Left ventricle myocardium inferior (tissue), 1 donor: ENCODE measurements at regions not wholly inside any gene's neighbourhood (a gene's known extent, or its start where the extent isn't known, plus 50 kb on each side); places are given as distances from the start of the nearest gene placed in this dataset.
"Not testable (repeated sequence)": the region's sequence is repeated elsewhere in the genome, so short reads cannot be mapped to it uniquely, and the experiment has no call there.

Experiments used
- DNase-seq: peaks from one replicate; pipeline ENCODE4 v3.0.0-alpha.2; 2020
- H3K27ac ChIP-seq: fragments of 200-600 bp; replicated peaks from 2 replicates; pipeline ENCODE4 v1.8.0; 2021
- H3K27me3 ChIP-seq: fragments of 200-600 bp; 2 replicates; pipeline ENCODE4 v1.8.0; 2021; ENCODE audit warnings: low read depth
- H3K36me3 ChIP-seq: fragments of 200-600 bp; 2 replicates; pipeline ENCODE4 v1.8.0; 2021
- H3K4me1 ChIP-seq: fragments of 200-600 bp; 2 replicates; pipeline ENCODE4 v1.8.0; 2021
- H3K4me3 ChIP-seq: fragments of 200-600 bp; 2 replicates; pipeline ENCODE4 v1.8.0; 2021; ENCODE audit warnings: mild to moderate bottlenecking, moderate library complexity
- H3K9me3 ChIP-seq: fragments of 200-600 bp; replicated peaks from 2 replicates; pipeline ENCODE4 v1.8.0; 2021
- intact Hi-C: fragments of 100-400 bp; cut with micrococcal nuclease; formaldehyde crosslinking; loops from one replicate; pipeline ENCODE4 v1.11.0; 2022
- TF ChIP-seq, protein P1 (sequence below): fragments of 200-600 bp; IDR thresholded peaks from 2 replicates; pipeline ENCODE4 v1.8.0; 2021; ENCODE audit warnings: antibody characterized with exemption, mild to moderate bottlenecking, borderline replicate concordance
- donor health status: DM: no; HTN: yes; CAD: no; lungs with severe emphysema.

DNA sequence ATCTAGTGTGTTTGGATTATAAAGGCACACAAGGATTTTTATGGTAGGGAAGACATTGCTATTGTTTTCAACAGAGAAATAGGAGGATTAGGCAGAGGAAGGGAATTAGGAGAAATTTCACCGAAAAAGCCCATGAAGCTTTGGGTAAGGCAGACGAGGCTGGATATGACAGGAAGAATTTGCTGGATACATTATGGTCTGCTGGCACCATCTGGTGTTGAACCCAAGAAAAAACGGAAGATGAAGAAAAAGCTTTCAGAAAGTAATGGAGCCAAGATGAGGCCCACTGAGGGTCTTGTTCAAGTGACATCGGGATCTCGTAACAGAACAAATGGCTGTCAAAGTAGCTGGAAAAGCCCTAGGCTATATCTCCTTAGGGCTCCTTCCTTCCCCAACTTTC, 56.5 kb downstream of the OR2J2 start:
- TF ChIP-seq, protein P1, sequence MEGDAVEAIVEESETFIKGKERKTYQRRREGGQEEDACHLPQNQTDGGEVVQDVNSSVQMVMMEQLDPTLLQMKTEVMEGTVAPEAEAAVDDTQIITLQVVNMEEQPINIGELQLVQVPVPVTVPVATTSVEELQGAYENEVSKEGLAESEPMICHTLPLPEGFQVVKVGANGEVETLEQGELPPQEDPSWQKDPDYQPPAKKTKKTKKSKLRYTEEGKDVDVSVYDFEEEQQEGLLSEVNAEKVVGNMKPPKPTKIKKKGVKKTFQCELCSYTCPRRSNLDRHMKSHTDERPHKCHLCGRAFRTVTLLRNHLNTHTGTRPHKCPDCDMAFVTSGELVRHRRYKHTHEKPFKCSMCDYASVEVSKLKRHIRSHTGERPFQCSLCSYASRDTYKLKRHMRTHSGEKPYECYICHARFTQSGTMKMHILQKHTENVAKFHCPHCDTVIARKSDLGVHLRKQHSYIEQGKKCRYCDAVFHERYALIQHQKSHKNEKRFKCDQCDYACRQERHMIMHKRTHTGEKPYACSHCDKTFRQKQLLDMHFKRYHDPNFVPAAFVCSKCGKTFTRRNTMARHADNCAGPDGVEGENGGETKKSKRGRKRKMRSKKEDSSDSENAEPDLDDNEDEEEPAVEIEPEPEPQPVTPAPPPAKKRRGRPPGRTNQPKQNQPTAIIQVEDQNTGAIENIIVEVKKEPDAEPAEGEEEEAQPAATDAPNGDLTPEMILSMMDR: no peak
- Histone ChIP-seq H3K36me3 (no peaks in the 10 kb centered on the region), H3K27ac (no peak overlapping the region), H3K4me3 (no peak overlapping the region), H3K27me3 (peaks cover 18% of the 10 kb centered on the region), H3K9me3 (no peaks in the 10 kb centered on the region), H3K4me1 (no peaks in the 10 kb centered on the region)
- intact Hi-C loops: no loop called here
- DNase-seq: no peak

- peaks cover 18% of the 10 kb centered on the region for H3K27me3 ChIP-seq
- no peaks in the 10 kb centered on the region for H3K4me1 ChIP-seq
- H3K27ac ChIP-seq: no peak overlapping the region
- TF ChIP-seq, protein P1: no peak
- intact Hi-C loops: no loop called here
- H3K9me3 ChIP-seq: no peaks in the 10 kb centered on the region
- H3K36me3 ChIP-seq: no peaks in the 10 kb centered on the region
- H3K4me3 ChIP-seq: no peak overlapping the region
- DNase-seq: no peak
Measured at GRCh38 chr6:29230666-29231065, 60.0 kb downstream of the OR2J2 start.

- Histone ChIP-seq H3K27ac (no peak overlapping the region), H3K9me3 (no peaks in the 10 kb centered on the region), H3K4me3 (no peak overlapping the region), H3K27me3 (no peaks in the 10 kb centered on the region), H3K4me1 (no peaks in the 10 kb centered on the region), H3K36me3 (no peaks in the 10 kb centered on the region)
- TF ChIP-seq, protein P1: no peak
- intact Hi-C loops: no loop called here
- no peak for DNase-seq
Measured at GRCh38 chr6:29232725-29233124, 62.0 kb downstream of the OR2J2 start.

- no peak overlapping the region for H3K4me3 ChIP-seq
- no peak for DNase-seq
- TF ChIP-seq, protein P1: no peak
- no peaks in the 10 kb centered on the region for H3K4me1 ChIP-seq
- no peaks in the 10 kb centered on the region for H3K36me3 ChIP-seq
- H3K9me3 ChIP-seq: peaks cover 25% of the 10 kb centered on the region
- H3K27ac ChIP-seq: no peak overlapping the region
- intact Hi-C loops: no loop called here
- H3K27me3 ChIP-seq: no peaks in the 10 kb centered on the region
Measured at GRCh38 chr6:29236060-29236459, 65.4 kb downstream of the OR2J2 start.

DNA sequence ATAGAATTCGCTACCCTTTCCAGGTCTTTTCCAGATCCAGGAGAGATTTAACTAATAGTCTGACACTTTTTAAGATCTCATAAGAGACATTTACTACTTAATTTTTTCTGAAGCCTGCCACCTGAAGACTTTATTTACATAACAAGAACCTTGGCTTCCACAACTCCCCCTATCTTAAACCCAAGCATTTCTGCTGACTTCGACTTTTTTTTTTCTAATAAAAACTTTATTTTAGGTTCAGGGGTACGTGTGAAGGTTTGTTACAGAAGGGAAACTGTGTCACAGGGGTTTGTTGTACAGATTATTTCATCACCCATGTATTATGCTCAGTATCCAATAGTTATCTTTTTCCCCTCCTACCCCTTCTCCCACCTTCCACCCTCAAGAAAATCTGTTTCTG, 64.9 kb upstream of the OR14J1 start:
- TF ChIP-seq, protein P1: no peak
- Histone ChIP-seq H3K36me3 (no peaks in the 10 kb centered on the region), H3K4me1 (no peaks in the 10 kb centered on the region), H3K27ac (no peak overlapping the region), H3K27me3 (no peaks in the 10 kb centered on the region), H3K9me3 (peaks cover 31% of the 10 kb centered on the region), H3K4me3 (no peak overlapping the region)
- DNase-seq: no peak
- intact Hi-C loops: no loop called here

DNA sequence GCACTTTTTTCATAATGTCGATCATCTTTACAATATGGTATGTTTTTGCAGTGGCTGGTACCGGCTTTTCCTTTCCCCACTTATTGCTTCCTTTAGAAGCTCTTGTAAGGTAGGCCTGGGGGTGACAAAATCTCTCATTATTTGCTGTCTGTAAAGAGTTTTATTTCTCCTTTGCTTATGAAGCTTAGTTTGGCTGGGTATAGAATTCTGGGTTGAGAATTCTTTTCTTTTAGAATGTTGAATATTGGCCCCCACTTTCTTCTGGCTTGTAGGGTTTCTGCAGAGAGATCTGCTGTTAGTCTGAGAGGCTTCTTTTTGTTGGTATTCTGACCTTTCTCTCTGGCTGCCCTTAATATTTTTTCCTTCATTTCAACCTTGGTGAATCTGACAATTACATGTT, 58.5 kb upstream of the OR14J1 start:
- H3K4me1 ChIP-seq, intact Hi-C loops, H3K36me3 ChIP-seq, H3K27me3 ChIP-seq, H3K4me3 ChIP-seq, DNase-seq, H3K27ac ChIP-seq: not testable (repeated sequence)
- H3K9me3 ChIP-seq: peaks cover 65% of the 10 kb centered on the region
